ENCODE measurements at regions not wholly inside any gene's neighbourhood (a gene's known extent, or its start where the extent isn't known, plus 50 kb on each side); places are given as distances from the start of the nearest gene placed in this dataset.

GRCh38 chr7:118046086-118046485 is 137.9 kb upstream of the LSM8 start:
- Histone ChIP-seq H3K27me3 (ENCODE audit: insufficient read depth, low read depth, low read length) (no peaks in the 10 kb centered on the region), H3K4me3 (ENCODE audit: low read length) (no peak overlapping the region), H3F3A (ENCODE audit: insufficient read depth, low read length, poor library complexity, severe bottlenecking) (no peaks in the 10 kb centered on the region), H3K27ac (ENCODE audit: low read length) (no peak overlapping the region), H4K20me1 (ENCODE audit: insufficient read depth) (no peaks in the 10 kb centered on the region), H3K9ac (ENCODE audit: low read length) (no peak overlapping the region), H2AFZ (ENCODE audit: low read depth, low read length) (no peak overlapping the region), H3K9me2 (ENCODE audit: insufficient read depth, low read length) (no peaks in the 10 kb centered on the region), H3K36me3 (ENCODE audit: insufficient read depth, low read length) (no peaks in the 10 kb centered on the region), H3K4me2 (ENCODE audit: low read length) (no peak overlapping the region), H3K9me3 (ENCODE audit: low read length) (no peaks in the 10 kb centered on the region), H3K79me2 (replicated peaks; ENCODE audit: insufficient read depth, low read length) (no peaks in the 10 kb centered on the region)
- TF ChIP-seq EP300 (conservative IDR thresholded peaks at IDR 0.05; ENCODE audit: poor library complexity, severe bottlenecking), result no peak
- TF ChIP-seq POLR2AphosphoS5 (IDR thresholded peaks at IDR 0.05), result no peak
- TF ChIP-seq SMC3 (conservative IDR thresholded peaks at IDR 0.05; ENCODE audit: poor library complexity), result no peak

- Histone ChIP-seq H3K27me3 (ENCODE audit: insufficient read depth, low read depth, low read length) (no peaks in the 10 kb centered on the region), H4K20me1 (ENCODE audit: insufficient read depth) (no peaks in the 10 kb centered on the region), H3K27ac (ENCODE audit: low read length) (no peak overlapping the region), H2AFZ (ENCODE audit: low read depth, low read length) (no peak overlapping the region), H3K4me2 (ENCODE audit: low read length) (no peak overlapping the region), H3K9me2 (ENCODE audit: insufficient read depth, low read length) (no peaks in the 10 kb centered on the region), H3K9me3 (ENCODE audit: low read length) (no peaks in the 10 kb centered on the region), H3K36me3 (ENCODE audit: insufficient read depth, low read length) (no peaks in the 10 kb centered on the region), H3K9ac (ENCODE audit: low read length) (no peak overlapping the region), H3K4me3 (ENCODE audit: low read length) (no peak overlapping the region), H3F3A (ENCODE audit: insufficient read depth, low read length, poor library complexity, severe bottlenecking) (no peaks in the 10 kb centered on the region), H3K79me2 (replicated peaks; ENCODE audit: insufficient read depth, low read length) (no peaks in the 10 kb centered on the region)
- TF ChIP-seq MXI1 (conservative IDR thresholded peaks at IDR 0.05; ENCODE audit: poor library complexity, severe bottlenecking), result no peak
- TF ChIP-seq TAF1 (IDR thresholded peaks at IDR 0.05; ENCODE audit: low read depth), result no peak
- no peak for TF ChIP-seq EZH2 (IDR thresholded peaks at IDR 0.05; ENCODE audit: borderline replicate concordance, insufficient read depth, low read length, poor library complexity, severe bottlenecking)
- TF ChIP-seq EP300 (conservative IDR thresholded peaks at IDR 0.05; ENCODE audit: poor library complexity, severe bottlenecking), result no peak
- TF ChIP-seq POLR2AphosphoS5 (IDR thresholded peaks at IDR 0.05), result no peak
- TF ChIP-seq RAD21 (conservative IDR thresholded peaks at IDR 0.05), result no peak
- no peak for TF ChIP-seq REST (IDR thresholded peaks at IDR 0.05; ENCODE audit: borderline replicate concordance)
- no peak for TF ChIP-seq SMC3 (conservative IDR thresholded peaks at IDR 0.05; ENCODE audit: poor library complexity)
- TF ChIP-seq, protein P1, sequence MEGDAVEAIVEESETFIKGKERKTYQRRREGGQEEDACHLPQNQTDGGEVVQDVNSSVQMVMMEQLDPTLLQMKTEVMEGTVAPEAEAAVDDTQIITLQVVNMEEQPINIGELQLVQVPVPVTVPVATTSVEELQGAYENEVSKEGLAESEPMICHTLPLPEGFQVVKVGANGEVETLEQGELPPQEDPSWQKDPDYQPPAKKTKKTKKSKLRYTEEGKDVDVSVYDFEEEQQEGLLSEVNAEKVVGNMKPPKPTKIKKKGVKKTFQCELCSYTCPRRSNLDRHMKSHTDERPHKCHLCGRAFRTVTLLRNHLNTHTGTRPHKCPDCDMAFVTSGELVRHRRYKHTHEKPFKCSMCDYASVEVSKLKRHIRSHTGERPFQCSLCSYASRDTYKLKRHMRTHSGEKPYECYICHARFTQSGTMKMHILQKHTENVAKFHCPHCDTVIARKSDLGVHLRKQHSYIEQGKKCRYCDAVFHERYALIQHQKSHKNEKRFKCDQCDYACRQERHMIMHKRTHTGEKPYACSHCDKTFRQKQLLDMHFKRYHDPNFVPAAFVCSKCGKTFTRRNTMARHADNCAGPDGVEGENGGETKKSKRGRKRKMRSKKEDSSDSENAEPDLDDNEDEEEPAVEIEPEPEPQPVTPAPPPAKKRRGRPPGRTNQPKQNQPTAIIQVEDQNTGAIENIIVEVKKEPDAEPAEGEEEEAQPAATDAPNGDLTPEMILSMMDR (IDR thresholded peaks at IDR 0.05; ENCODE audit: poor library complexity, severe bottlenecking), result no peak
Observed at GRCh38 chr7:118046801-118047200, 137.2 kb upstream of the LSM8 start.

DNA sequence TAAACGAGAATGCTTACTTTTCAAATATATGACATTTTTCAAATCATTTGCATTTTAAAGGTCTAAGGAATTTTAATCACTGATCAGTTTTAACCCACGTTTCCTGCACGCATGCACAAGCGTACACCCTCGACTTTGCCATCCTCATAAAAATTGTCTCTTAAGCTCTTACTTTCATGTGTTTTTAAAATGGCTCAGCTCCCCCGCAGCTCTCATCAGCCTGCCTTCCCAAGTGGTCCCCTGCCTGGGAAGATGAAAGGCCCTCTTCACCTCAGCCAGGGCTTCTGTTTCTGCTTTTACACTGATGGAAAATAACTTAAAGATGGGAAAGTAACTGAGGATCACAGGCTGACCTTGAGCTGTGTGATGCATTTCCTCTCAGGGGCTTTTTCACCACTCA is 131.6 kb upstream of the LSM8 start:
- no peaks in the 10 kb centered on the region for H3K36me3 ChIP-seq (ENCODE audit: insufficient read depth, low read length)
- H3K9me2 ChIP-seq (ENCODE audit: insufficient read depth, low read length), result no peaks in the 10 kb centered on the region
- no peak overlapping the region for H3K4me3 ChIP-seq (ENCODE audit: low read length)
- H2AFZ ChIP-seq (ENCODE audit: low read depth, low read length), result no peak overlapping the region
- peak overlapping the region; percentile 4 for H3K4me2 ChIP-seq (ENCODE audit: low read length)
- H3K27me3 ChIP-seq (ENCODE audit: insufficient read depth, low read depth, low read length), result no peaks in the 10 kb centered on the region
- TF ChIP-seq REST (IDR thresholded peaks at IDR 0.05; ENCODE audit: borderline replicate concordance) (no peak), MXI1 (conservative IDR thresholded peaks at IDR 0.05; ENCODE audit: poor library complexity, severe bottlenecking) (no peak), POLR2AphosphoS5 (IDR thresholded peaks at IDR 0.05) (no peak), EP300 (conservative IDR thresholded peaks at IDR 0.05; ENCODE audit: poor library complexity, severe bottlenecking) (no peak), RAD21 (conservative IDR thresholded peaks at IDR 0.05) (no peak), SMC3 (conservative IDR thresholded peaks at IDR 0.05; ENCODE audit: poor library complexity) (no peak), TAF1 (IDR thresholded peaks at IDR 0.05; ENCODE audit: low read depth) (no peak), EZH2 (IDR thresholded peaks at IDR 0.05; ENCODE audit: borderline replicate concordance, insufficient read depth, low read length, poor library complexity, severe bottlenecking) (no peak)
- TF ChIP-seq, protein P1 (IDR thresholded peaks at IDR 0.05; ENCODE audit: poor library complexity, severe bottlenecking), result no peak
- no peaks in the 10 kb centered on the region for H3K79me2 ChIP-seq (replicated peaks; ENCODE audit: insufficient read depth, low read length)
- no peak overlapping the region for H3K27ac ChIP-seq (ENCODE audit: low read length)
- no peak overlapping the region for H3K9ac ChIP-seq (ENCODE audit: low read length)
- no peaks in the 10 kb centered on the region for H3K9me3 ChIP-seq (ENCODE audit: low read length)
- H4K20me1 ChIP-seq (ENCODE audit: insufficient read depth), result no peaks in the 10 kb centered on the region
- H3F3A ChIP-seq (ENCODE audit: insufficient read depth, low read length, poor library complexity, severe bottlenecking), result no peaks in the 10 kb centered on the region

All from neural cell (in vitro differentiated cells).